ENCODE measurements at regions not wholly inside any gene's neighbourhood (a gene's known extent, or its start where the extent isn't known, plus 50 kb on each side); places are given as distances from the start of the nearest gene placed in this dataset.

DNA sequence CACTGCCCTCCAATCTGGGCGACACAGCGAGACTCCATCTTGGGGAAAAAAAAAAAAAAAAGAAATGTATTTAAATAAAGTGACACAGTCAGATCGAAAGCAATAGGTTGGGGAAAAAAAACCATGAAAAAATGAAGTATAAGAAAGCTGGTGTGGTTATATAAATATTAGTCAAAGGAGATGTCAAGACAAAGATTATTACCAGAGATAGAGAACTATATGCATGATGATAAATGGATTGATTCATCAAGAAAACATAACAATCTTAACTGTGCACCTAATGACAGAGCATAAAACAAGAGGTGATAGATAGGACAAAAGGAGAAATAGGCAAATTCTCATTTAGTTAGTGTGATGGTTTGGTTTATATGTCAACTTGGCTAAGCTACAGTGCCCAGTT lies 146.9 kb upstream of the AHI1 start:
- TF ChIP-seq, protein P1, sequence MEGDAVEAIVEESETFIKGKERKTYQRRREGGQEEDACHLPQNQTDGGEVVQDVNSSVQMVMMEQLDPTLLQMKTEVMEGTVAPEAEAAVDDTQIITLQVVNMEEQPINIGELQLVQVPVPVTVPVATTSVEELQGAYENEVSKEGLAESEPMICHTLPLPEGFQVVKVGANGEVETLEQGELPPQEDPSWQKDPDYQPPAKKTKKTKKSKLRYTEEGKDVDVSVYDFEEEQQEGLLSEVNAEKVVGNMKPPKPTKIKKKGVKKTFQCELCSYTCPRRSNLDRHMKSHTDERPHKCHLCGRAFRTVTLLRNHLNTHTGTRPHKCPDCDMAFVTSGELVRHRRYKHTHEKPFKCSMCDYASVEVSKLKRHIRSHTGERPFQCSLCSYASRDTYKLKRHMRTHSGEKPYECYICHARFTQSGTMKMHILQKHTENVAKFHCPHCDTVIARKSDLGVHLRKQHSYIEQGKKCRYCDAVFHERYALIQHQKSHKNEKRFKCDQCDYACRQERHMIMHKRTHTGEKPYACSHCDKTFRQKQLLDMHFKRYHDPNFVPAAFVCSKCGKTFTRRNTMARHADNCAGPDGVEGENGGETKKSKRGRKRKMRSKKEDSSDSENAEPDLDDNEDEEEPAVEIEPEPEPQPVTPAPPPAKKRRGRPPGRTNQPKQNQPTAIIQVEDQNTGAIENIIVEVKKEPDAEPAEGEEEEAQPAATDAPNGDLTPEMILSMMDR (IDR thresholded peaks at IDR 0.05): no peak
- TF ChIP-seq MAFK (IDR thresholded peaks at IDR 0.05; ENCODE audit: partially characterized antibody) (no peak), RAD21 (conservative IDR thresholded peaks at IDR 0.05 in 1 of 2, IDR thresholded peaks at IDR 0.05 in 1 of 2) (no peak), JUN (IDR thresholded peaks at IDR 0.05) (no peak), RCOR1 (IDR thresholded peaks at IDR 0.05; ENCODE audit: low read depth, low read length) (no peak), POLR2A (IDR thresholded peaks at IDR 0.05; ENCODE audit: low read length) (no peak), SREBF2 (IDR thresholded peaks at IDR 0.05) (no peak), EP300 (IDR thresholded peaks at IDR 0.05) (no peak)
- TF ChIP-seq, protein P2, sequence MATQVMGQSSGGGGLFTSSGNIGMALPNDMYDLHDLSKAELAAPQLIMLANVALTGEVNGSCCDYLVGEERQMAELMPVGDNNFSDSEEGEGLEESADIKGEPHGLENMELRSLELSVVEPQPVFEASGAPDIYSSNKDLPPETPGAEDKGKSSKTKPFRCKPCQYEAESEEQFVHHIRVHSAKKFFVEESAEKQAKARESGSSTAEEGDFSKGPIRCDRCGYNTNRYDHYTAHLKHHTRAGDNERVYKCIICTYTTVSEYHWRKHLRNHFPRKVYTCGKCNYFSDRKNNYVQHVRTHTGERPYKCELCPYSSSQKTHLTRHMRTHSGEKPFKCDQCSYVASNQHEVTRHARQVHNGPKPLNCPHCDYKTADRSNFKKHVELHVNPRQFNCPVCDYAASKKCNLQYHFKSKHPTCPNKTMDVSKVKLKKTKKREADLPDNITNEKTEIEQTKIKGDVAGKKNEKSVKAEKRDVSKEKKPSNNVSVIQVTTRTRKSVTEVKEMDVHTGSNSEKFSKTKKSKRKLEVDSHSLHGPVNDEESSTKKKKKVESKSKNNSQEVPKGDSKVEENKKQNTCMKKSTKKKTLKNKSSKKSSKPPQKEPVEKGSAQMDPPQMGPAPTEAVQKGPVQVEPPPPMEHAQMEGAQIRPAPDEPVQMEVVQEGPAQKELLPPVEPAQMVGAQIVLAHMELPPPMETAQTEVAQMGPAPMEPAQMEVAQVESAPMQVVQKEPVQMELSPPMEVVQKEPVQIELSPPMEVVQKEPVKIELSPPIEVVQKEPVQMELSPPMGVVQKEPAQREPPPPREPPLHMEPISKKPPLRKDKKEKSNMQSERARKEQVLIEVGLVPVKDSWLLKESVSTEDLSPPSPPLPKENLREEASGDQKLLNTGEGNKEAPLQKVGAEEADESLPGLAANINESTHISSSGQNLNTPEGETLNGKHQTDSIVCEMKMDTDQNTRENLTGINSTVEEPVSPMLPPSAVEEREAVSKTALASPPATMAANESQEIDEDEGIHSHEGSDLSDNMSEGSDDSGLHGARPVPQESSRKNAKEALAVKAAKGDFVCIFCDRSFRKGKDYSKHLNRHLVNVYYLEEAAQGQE (IDR thresholded peaks at IDR 0.05): no peak
